Hematopoietic multipotent progenitor cell treated with erythropoietin and hydrocortisone succinate and interleukin-3 and kit ligand, for 4 days (in vitro differentiated cells): ENCODE measurements at regions not wholly inside any gene's neighbourhood (a gene's known extent, or its start where the extent isn't known, plus 50 kb on each side); places are given as distances from the start of the nearest gene placed in this dataset.
A peak's percentile ranks its signal among the peaks of the same experiment; 100 is the strongest.

Source experiments
- DNase-seq: peaks from one replicate; pipeline ENCODE4 v3.0.0-alpha.2; 2015

- peak; percentile 71 for DNase-seq
These were observed 51.0 kb upstream of the TFAP2A start for GRCh38 chr6:10465629-10466499.
